ACC112 (cell line): ENCODE measurements at regions not wholly inside any gene's neighbourhood (a gene's known extent, or its start where the extent isn't known, plus 50 kb on each side); places are given as distances from the start of the nearest gene placed in this dataset.
"Not testable (repeated sequence)": the region's sequence is repeated elsewhere in the genome, so short reads cannot be mapped to it uniquely, and the experiment has no call there.

Source experiments
- H2AFZ ChIP-seq: fragments of 200-600 bp; sonication (generic); one replicate; pipeline ENCODE4 v1.6.0; 2017; ENCODE audit warnings: antibody characterized with exemption, low read length; ENCODE audit not compliant: unreplicated experiment
- H3K27ac ChIP-seq: fragments of 200-600 bp; sonication (generic); 2 replicates; pipeline ENCODE4 v1.5.1; 2014; ENCODE audit warnings: low read depth, mild to moderate bottlenecking, antibody characterized with exemption, low read length, moderate library complexity
- H3K27me3 ChIP-seq: fragments of 200-600 bp; sonication (generic); 2 replicates; pipeline ENCODE4 v1.6.1; 2014; ENCODE audit warnings: mild to moderate bottlenecking, antibody characterized with exemption, low read length, moderate library complexity, mixed read lengths; ENCODE audit not compliant: insufficient read depth
- H3K36me3 ChIP-seq: fragments of 200-600 bp; sonication (generic); 2 replicates; pipeline ENCODE4 v1.6.1; 2016; ENCODE audit warnings: mild to moderate bottlenecking, antibody characterized with exemption, low read length, moderate library complexity, mixed read lengths; ENCODE audit not compliant: insufficient read depth
- H3K4me1 ChIP-seq: fragments of 200-600 bp; sonication (generic); one replicate; pipeline ENCODE4 v1.6.1; 2016; ENCODE audit warnings: low read length, mixed read lengths; ENCODE audit not compliant: insufficient read depth, unreplicated experiment, control insufficient read depth
- H3K4me3 ChIP-seq: fragments of 200-600 bp; sonication (generic); 2 replicates; pipeline ENCODE4 v1.5.1; 2014; ENCODE audit warnings: mild to moderate bottlenecking, low read depth, low read length
- H3K79me2 ChIP-seq: fragments of 200-600 bp; sonication (generic); one replicate; pipeline ENCODE4 v1.6.0; 2016; ENCODE audit warnings: low read length; ENCODE audit not compliant: control insufficient read depth, unreplicated experiment, insufficient read depth

DNA sequence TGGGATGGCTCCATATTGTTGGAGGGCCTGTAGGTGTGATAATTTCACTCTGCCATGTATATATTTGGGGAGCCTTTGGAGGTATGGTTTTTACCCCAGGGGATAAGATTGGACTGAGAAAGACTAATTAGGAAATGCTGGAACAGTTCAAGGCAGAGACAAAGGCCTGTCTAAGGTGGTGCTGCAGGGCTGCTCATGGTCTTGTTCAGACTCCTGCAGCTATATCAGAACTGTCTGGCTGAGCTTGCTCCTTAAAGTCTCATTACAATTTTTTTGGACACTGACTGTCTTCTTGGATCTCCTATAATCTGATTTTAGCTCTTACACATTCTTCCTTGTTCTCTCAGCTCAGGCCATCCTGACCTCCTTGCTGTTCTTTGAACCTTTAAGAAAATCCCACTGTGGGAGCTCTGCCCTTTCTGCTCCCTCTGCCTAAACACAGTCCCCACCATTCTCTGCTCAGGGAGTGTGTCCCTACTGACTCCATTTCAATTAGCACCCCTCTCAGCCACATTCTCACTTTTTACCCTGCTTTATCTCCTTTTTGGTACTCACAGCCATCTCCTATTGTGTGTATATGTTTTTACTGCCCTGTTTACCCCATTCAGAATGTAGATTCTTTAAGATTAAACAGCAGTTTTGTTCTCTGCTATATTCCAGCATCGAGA, 468.7 kb upstream of the FANCL start:
- no peaks in the 10 kb centered on the region for H3K36me3 ChIP-seq
- no peak overlapping the region for H2AFZ ChIP-seq
- H3K4me1 ChIP-seq = no peaks in the 10 kb centered on the region
- no peak overlapping the region for H3K4me3 ChIP-seq
- no peaks in the 10 kb centered on the region for H3K79me2 ChIP-seq
- no peak overlapping the region for H3K27ac ChIP-seq
- peaks cover 45% of the 10 kb centered on the region for H3K27me3 ChIP-seq

DNA sequence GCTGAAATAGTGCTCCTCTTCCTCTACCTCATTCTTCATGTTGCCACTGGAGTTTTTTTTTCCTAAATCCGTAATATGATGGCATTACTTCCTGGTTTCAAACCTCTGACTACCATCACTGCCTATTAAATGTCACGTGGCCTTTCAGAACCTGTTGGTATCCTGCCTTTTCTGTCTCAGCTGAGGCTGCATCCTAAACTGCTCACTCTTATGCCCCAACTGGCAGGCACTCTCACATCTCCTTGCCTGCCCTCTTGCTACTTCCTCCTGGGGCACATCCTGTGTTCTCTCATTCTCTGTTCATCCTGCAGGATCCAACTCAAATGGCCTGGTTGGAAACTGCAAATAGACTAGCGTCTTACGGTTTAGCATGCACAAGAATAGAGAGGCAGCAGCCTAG, 468.1 kb upstream of the FANCL start:
- no peak overlapping the region for H2AFZ ChIP-seq

DNA sequence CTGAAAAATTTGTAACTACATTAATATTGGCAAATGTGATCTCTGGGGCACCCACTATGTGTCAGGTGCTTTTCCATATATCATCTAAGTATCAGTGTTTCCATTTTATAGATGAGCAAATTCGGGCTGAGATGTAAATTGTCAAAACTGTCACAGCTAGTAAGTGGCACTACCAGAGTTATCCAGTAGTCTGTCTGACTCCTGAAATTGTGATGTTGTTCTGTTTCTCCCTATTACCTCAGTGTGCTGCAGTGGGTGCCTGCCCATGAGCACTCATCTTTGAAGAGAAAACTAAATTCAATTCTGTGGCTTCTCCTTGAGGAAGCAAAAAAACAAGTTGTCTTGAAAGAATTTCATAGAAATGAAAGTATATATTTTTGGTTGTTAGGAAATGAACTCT, 467.4 kb upstream of the FANCL start:
- peaks cover 45% of the 10 kb centered on the region for H3K27me3 ChIP-seq

More for the DNA sequence above, 468.1 kb upstream of the FANCL start:
- Histone ChIP-seq H3K4me3 (no peak overlapping the region), H3K27me3 (peaks cover 46% of the 10 kb centered on the region), H3K27ac (no peak overlapping the region), H3K36me3 (no peaks in the 10 kb centered on the region), H3K79me2 (no peaks in the 10 kb centered on the region), H3K4me1 (no peaks in the 10 kb centered on the region)

GRCh38 chr2:58702302-58702885, 461.3 kb upstream of the FANCL start:
- Histone ChIP-seq H3K79me2 (no peaks in the 10 kb centered on the region), H3K4me1 (no peaks in the 10 kb centered on the region), H3K27ac (no peak overlapping the region), H3K36me3 (no peaks in the 10 kb centered on the region), H3K4me3 (no peak overlapping the region), H2AFZ (no peak overlapping the region), H3K27me3 (peaks cover 61% of the 10 kb centered on the region)

More for the DNA sequence above, 467.4 kb upstream of the FANCL start:
- Histone ChIP-seq H3K79me2 (no peaks in the 10 kb centered on the region), H3K4me3 (no peak overlapping the region), H3K4me1 (no peaks in the 10 kb centered on the region), H3K36me3 (no peaks in the 10 kb centered on the region), H2AFZ (no peak overlapping the region), H3K27ac (no peak overlapping the region)

DNA sequence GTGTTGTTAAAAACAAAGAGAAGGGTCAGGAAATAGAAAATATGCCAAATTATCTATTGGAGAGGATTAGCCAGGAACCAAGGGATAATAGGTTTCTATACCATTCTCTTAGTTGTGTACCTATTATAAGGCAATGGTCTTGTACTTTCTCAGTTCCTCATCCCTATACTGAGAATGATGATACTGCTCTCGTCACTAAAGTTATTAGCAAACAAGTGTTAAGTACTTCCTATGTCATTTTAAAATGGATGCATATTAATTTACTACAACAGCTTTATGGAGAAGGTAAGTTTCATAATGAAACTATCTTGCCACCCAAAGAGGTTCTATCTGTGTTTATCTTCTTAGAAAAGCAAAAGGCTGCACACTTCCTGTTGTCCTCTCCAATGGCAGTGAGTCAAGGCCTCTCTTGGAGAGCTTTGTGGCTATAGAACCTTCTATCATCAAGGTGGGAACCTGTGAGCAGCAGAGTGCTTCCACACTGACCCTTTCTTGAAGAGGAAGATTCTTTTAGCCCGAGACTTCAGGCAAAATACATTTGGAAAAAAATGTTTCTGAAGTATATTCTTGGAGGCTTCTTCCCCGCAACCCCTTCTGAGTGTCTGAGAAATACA, 460.7 kb upstream of the FANCL start:
- Histone ChIP-seq H3K36me3 (no peaks in the 10 kb centered on the region), H2AFZ (no peak overlapping the region), H3K79me2 (no peaks in the 10 kb centered on the region), H3K27me3 (peaks cover 62% of the 10 kb centered on the region), H3K4me3 (no peak overlapping the region), H3K27ac (no peak overlapping the region), H3K4me1 (no peaks in the 10 kb centered on the region)

DNA sequence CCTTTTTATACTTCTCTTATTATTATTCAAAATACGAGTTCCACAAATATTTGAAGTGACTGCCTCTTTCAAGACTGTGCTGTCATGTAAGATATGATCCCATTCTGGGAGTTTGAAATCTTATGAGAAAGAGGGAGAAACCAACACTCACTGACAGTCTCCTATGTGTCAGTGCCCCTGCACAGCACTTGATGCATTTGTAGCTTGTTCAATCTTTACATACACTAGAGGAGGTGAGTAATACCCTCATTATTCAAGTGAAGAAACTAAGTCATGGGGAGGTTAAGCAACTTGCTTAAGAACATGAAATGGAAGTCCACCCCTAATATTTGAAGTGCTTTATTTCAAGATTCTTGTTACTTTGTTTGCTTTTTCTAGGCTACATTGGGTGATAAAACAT, 459.5 kb upstream of the FANCL start:
- H3K4me3 ChIP-seq = no peak overlapping the region
- no peak overlapping the region for H2AFZ ChIP-seq
- no peaks in the 10 kb centered on the region for H3K79me2 ChIP-seq

DNA sequence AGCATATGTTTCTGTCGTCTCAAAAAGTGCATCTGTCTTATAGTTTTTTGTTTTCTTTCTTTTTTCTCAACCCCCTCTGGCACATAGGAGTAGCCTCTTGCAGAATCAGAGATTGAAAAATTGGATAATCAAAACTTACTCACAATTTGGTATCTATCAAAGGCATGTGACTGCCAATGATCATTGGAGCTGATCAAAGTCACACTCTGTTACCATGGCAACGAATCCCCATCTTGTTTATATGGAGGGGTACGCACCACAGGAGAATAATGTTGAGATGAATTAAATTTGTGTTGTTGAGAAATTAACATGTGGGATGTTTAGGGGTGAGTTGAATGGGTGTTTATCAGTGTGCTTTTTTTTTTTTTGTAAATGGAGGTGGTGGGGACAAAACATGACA, 458.3 kb upstream of the FANCL start:
- H3K79me2 ChIP-seq = no peaks in the 10 kb centered on the region
- no peak overlapping the region for H3K4me3 ChIP-seq
- H3K27me3 ChIP-seq = peaks cover 50% of the 10 kb centered on the region
- no peaks in the 10 kb centered on the region for H3K4me1 ChIP-seq
- no peaks in the 10 kb centered on the region for H3K36me3 ChIP-seq
- H2AFZ ChIP-seq = no peak overlapping the region
- H3K27ac ChIP-seq = no peak overlapping the region

More for the DNA sequence above, 459.5 kb upstream of the FANCL start:
- Histone ChIP-seq H3K27ac (no peak overlapping the region), H3K4me1 (no peaks in the 10 kb centered on the region), H3K27me3 (peaks cover 62% of the 10 kb centered on the region), H3K36me3 (no peaks in the 10 kb centered on the region)

DNA sequence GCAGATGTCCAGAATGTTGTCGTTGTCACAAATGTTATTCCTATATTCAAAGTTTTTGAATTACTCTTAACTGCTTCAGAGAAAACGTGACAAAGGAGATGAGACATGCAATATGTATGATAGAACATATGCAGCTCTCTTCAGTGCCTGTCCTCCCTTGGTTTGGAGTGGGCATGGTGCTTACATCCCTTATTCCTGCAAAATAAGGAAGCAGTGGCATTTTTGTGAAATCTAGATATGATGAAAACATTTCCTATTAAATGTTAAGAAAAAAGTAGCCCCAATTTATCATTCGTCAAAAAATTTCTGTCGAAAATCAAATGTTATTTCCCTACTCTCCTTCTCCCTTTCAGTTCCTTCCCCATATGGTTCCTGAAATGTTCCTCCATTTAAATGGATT, 457.5 kb upstream of the FANCL start:
- no peak overlapping the region for H3K27ac ChIP-seq
- H3K79me2 ChIP-seq = no peaks in the 10 kb centered on the region
- no peaks in the 10 kb centered on the region for H3K36me3 ChIP-seq
- H3K27me3 ChIP-seq = peaks cover 43% of the 10 kb centered on the region
- H3K4me3 ChIP-seq = no peak overlapping the region
- H3K4me1 ChIP-seq = no peaks in the 10 kb centered on the region
- H2AFZ ChIP-seq = no peak overlapping the region

DNA sequence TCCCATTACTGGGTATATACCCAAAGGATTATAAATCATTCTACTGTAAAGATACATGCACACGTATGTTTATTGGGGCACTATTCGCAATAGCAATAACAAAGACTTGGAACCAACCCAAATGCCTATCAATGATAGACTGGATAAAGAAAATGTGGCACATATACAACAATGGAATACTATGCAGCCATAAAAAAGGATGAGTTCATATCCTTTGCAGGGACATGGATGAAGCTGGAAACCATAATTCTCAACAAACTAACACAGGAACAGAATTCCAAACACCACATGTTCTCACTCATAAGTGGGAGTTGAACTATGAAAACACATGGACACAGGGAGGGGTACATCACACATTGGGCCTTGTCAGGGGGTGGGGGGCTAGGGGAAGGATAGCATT, 453.0 kb upstream of the FANCL start:
- not testable (repeated sequence) for H3K4me3 ChIP-seq, H3K4me1 ChIP-seq, H3K79me2 ChIP-seq, H3K36me3 ChIP-seq, H3K27ac ChIP-seq, H2AFZ ChIP-seq
- H3K27me3 ChIP-seq = peaks cover 27% of the 10 kb centered on the region

- not testable (repeated sequence) for H3K36me3 ChIP-seq, H2AFZ ChIP-seq, H3K79me2 ChIP-seq, H3K27me3 ChIP-seq, H3K4me1 ChIP-seq, H3K27ac ChIP-seq, H3K4me3 ChIP-seq
These were observed 449.9 kb upstream of the FANCL start for GRCh38 chr2:58691041-58691440.

- Histone ChIP-seq H3K4me1 (no peaks in the 10 kb centered on the region), H3K27ac (no peak overlapping the region), H3K4me3 (no peak overlapping the region), H2AFZ (no peak overlapping the region), H3K36me3 (no peaks in the 10 kb centered on the region), H3K79me2 (no peaks in the 10 kb centered on the region), H3K27me3 (peaks cover 4% of the 10 kb centered on the region; the same call in 1 of the 2 replicates)
These were observed 447.7 kb upstream of the FANCL start for GRCh38 chr2:58688813-58689212.
